Esophagus squamous epithelium (tissue), 5 donors: ENCODE measurements at regions not wholly inside any gene's neighbourhood (a gene's known extent, or its start where the extent isn't known, plus 50 kb on each side); places are given as distances from the start of the nearest gene placed in this dataset.
A peak's percentile ranks its signal among the peaks of the same experiment; 100 is the strongest.

ENCODE experiments used
- DNase-seq: peaks from one replicate; lab custom pipeline; 2025; lab: John Stamatoyannopoulos, UW
- H3K27ac ChIP-seq, 4 donors: fragments of 200-600 bp; sonication (generic); one replicate each; pipeline ENCODE4 v1.5.1; 2016 to 2019; ENCODE audit warnings: mild to moderate bottlenecking in 1 of 4
- H3K27me3 ChIP-seq, 4 donors: fragments of 200-600 bp; sonication (generic); 1 replicate in 3 of 4; 2 replicates in 1 of 4; pipeline versions ENCODE4 v1.5.1 to v1.6.0; 2017 to 2021; ENCODE audit warnings: antibody characterized with exemption in 1 of 4
- H3K36me3 ChIP-seq, 3 donors: fragments of 200-600 bp; sonication (generic); one replicate each; pipeline ENCODE4 v1.5.1; 2016 to 2019
- H3K4me1 ChIP-seq, 3 donors: fragments of 200-600 bp; sonication (generic); one replicate each; pipeline ENCODE4 v1.5.1; 2017 to 2019
- H3K4me3 ChIP-seq, 4 donors: fragments of 200-600 bp; sonication (generic); 1 replicate in 3 of 4; 2 replicates in 1 of 4; pipeline ENCODE4 v1.5.1; 2016 to 2019; ENCODE audit warnings: mild to moderate bottlenecking in 2 of 4, moderate library complexity in 1 of 4
- H3K9me3 ChIP-seq, 3 donors: fragments of 200-600 bp; sonication (generic); one replicate each; pipeline ENCODE4 v1.5.1; 2016 to 2019
- CTCF ChIP-seq, 6 experiments: fragments of 450-650 bp in 4 of 6; fragments of 200-600 bp in 2 of 6; sonication (generic) in 2 of 6; IDR thresholded peaks; one replicate each; pipeline ENCODE4 v1.5.1; 2016 to 2019; ENCODE audit warnings: antibody characterized with exemption in 6 of 6, mild to moderate bottlenecking in 4 of 6, moderate library complexity in 4 of 6
- POLR2A ChIP-seq, 4 donors: fragments of 450-650 bp; IDR thresholded peaks; one replicate each; pipeline ENCODE4 v1.6.1; 2017; ENCODE audit warnings: antibody characterized with exemption in 4 of 4, mild to moderate bottlenecking in 4 of 4, moderate library complexity in 3 of 4
- WGBS, 2 donors: methylation state at CpG; one replicate each; pipeline ENCODE4 v1.1.5; 2018; 5-methylcytosine and 5-hydroxymethylcytosine counted together
- intact Hi-C: fragments of 100-400 bp; cut with DNase I; formaldehyde crosslinking; loops from one replicate; pipeline ENCODE4 v1.15.0; 2022
- donor health status: DM: yes; HTN: yes; CAD: no.

- no peak for TF ChIP-seq POLR2A (IDR thresholded peaks at IDR 0.05)
- no peak for TF ChIP-seq CTCF (IDR thresholded peaks at IDR 0.05)
- no peak for DNase-seq
Measured at GRCh38 chr3:124273651-124274050, 281.7 kb upstream of the ROPN1 start.

DNA sequence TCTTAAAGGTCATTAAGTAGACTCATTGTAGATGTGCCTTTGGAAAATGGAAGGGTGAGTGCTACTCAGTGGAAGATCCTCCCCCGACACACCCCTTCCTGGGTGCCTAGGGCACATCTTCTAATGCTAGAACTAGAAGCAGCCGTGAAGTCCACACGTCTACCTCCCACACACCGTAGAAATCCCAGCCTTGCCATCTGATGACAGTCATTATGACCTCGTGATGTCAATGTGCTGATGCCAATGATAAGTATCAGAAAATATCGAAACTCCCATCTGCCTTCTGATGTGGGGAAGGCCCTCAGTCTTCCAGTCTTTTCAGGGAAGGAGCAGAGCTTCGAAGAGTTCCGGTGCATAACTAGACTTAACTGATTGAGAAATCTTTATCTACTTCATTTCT lies 282.1 kb upstream of the ROPN1 start:
- DNase-seq: no peak
- Histone ChIP-seq H3K27ac (peak overlapping the region in 3 of 4 donors; percentile 76 to 89 (median 84)), H3K4me3 (no peak overlapping the region), H3K27me3 (no peaks in the 10 kb centered on the region), H3K4me1 (peaks cover 0 to 72% (median 37%) of the 10 kb centered on the region in 3 donors), H3K36me3 (no peaks in the 10 kb centered on the region), H3K9me3 (no peaks in the 10 kb centered on the region)
- TF ChIP-seq POLR2A (IDR thresholded peaks at IDR 0.05): no peak
- TF ChIP-seq CTCF (IDR thresholded peaks at IDR 0.05): no peak
- intact Hi-C loops: no loop called here
- WGBS, 2 donors: 79 to 83% methylated on average over 7 to 8 of the region's 8 CpGs

More at GRCh38 chr3:124273651-124274050, 281.7 kb upstream of the ROPN1 start:
- H3K27ac ChIP-seq: peak overlapping the region in 3 of 4 donors; percentile 76 to 89 (median 84)
- intact Hi-C loops: no loop called here
- no peaks in the 10 kb centered on the region for H3K27me3 ChIP-seq
- no peak overlapping the region for H3K4me3 ChIP-seq
- no peaks in the 10 kb centered on the region for H3K36me3 ChIP-seq
- 79 to 87% methylated on average over 3 of the region's 3 CpGs for WGBS, 2 donors
- no peaks in the 10 kb centered on the region for H3K9me3 ChIP-seq
- H3K4me1 ChIP-seq: peaks cover 0 to 68% (median 34%) of the 10 kb centered on the region in 3 donors

DNA sequence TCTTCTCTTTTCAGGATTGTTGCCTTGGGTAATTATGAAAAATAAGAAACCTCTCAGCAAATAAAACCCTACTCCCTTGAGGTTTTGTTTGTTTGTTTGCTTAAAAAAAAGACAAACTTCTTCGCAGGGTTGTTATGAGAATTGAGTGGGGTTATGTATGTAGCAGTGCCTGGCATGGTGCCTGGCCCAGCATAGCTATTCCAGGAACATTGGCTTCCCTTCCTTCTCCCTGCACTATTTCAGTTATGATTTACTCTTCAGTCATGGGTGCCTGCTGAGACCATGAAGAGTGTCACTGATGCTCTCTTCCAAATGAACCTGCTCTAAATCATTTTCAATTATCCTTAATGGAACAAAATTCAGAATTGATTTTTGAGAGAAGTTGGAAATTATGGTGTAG lies 283.5 kb upstream of the ROPN1 start:
- no peak for DNase-seq
- Histone ChIP-seq H3K4me1 (peaks cover 0 to 72% (median 40%) of the 10 kb centered on the region in 3 donors), H3K27ac (peak overlapping the region; percentile 19 to 89 (median 78)), H3K36me3 (no peaks in the 10 kb centered on the region), H3K27me3 (no peaks in the 10 kb centered on the region), H3K9me3 (no peaks in the 10 kb centered on the region), H3K4me3 (no peak overlapping the region)
- intact Hi-C loops: no loop called here
- TF ChIP-seq POLR2A (IDR thresholded peaks at IDR 0.05): no peak
- no peak for TF ChIP-seq CTCF (IDR thresholded peaks at IDR 0.05)
- WGBS, 2 donors: 67 to 68% methylated on average over 1 of the region's 1 CpG

DNA sequence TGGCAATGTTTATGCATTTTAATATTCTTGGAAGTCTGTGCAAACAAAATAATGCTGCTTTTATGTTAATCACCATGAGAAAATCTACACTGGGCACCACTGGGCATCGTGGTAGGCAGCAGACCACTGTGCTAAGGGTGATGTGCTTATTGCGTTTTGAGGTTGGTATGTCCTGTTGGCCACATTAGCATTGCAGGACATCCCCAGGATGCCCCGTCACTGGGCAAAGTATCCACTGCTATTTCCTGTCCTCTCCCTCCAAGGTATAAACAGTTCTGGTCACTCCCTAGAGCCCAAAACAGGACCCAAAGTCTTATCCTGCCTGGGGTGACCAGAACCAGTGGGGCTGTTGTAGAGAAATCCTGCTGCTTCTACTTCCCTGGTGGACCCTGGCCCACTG lies 284.2 kb upstream of the ROPN1 start:
- no peaks in the 10 kb centered on the region for H3K36me3 ChIP-seq
- no peaks in the 10 kb centered on the region for H3K9me3 ChIP-seq
- H3K4me1 ChIP-seq: peaks cover 0 to 72% (median 40%) of the 10 kb centered on the region in 3 donors
- WGBS, 2 donors: 70 to 75% methylated on average over 3 of the region's 3 CpGs
- no peak overlapping the region for H3K4me3 ChIP-seq
- TF ChIP-seq POLR2A (IDR thresholded peaks at IDR 0.05): no peak
- TF ChIP-seq CTCF (IDR thresholded peaks at IDR 0.05): no peak
- intact Hi-C loops: no loop called here
- no peak for DNase-seq
- H3K27ac ChIP-seq: peak overlapping the region; percentile 20 to 89 (median 78)
- no peaks in the 10 kb centered on the region for H3K27me3 ChIP-seq

DNA sequence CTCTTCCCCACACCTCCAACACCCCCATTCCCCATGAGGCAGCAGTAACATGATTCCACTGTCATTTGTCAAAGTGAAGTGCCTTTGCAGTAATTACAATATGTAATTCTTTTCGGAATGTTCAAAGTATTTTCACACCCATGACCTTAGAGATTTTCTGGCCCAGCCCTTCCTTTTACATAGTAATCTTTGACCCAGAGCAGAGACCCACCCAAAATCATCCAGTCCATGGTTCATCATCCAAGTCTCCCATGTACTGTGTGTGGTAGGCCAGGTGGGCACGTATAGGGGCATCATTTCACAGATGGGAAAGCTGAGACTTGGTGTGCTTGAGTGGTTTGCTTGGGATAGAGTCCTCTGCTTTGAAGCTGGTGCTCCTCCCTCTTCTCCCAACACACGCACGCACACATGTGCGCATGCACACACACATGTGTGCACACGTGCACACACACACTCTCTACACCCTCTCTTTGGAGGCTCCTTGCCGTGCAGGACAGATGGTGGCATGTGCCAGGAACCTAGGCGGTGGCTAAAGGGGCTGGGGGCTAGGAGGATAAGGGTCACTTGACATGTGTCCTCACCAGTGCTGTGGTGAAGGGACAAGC lies 284.7 kb upstream of the ROPN1 start:
- WGBS, 2 donors: 72 to 73% methylated on average over 2 to 8 of the region's 8 CpGs
- Histone ChIP-seq H3K36me3 (no peaks in the 10 kb centered on the region), H3K27ac (peak overlapping the region; percentile 20 to 89 (median 78)), H3K9me3 (no peaks in the 10 kb centered on the region), H3K4me1 (peaks cover 0 to 71% (median 40%) of the 10 kb centered on the region in 3 donors), H3K4me3 (no peak overlapping the region), H3K27me3 (no peaks in the 10 kb centered on the region)
- no peak for TF ChIP-seq POLR2A (IDR thresholded peaks at IDR 0.05)
- no peak for TF ChIP-seq CTCF (IDR thresholded peaks at IDR 0.05)
- intact Hi-C loops: no loop called here
- no peak for DNase-seq
